Adipose tissue (tissue), 3 donors: ENCODE measurements at regions not wholly inside any gene's neighbourhood (a gene's known extent, or its start where the extent isn't known, plus 50 kb on each side); places are given as distances from the start of the nearest gene placed in this dataset.

Experiments
- H3K27ac ChIP-seq: one replicate; pipeline ENCODE4 v1.5.1; 2013; ENCODE audit warnings: low read depth, low read length
- WGBS, 3 donors: extraction: QIAGEN DNeasy Blood & Tissue Kit; methylation state at CpG; one replicate each; pipeline ENCODE4 v1.1.7; 2013; 5-methylcytosine and 5-hydroxymethylcytosine counted together
- donor health status: healthy with polysubstance abuse.
- donor health status: Bipolar disorder and iron deficiency.
- donor health status: healthy.

DNA sequence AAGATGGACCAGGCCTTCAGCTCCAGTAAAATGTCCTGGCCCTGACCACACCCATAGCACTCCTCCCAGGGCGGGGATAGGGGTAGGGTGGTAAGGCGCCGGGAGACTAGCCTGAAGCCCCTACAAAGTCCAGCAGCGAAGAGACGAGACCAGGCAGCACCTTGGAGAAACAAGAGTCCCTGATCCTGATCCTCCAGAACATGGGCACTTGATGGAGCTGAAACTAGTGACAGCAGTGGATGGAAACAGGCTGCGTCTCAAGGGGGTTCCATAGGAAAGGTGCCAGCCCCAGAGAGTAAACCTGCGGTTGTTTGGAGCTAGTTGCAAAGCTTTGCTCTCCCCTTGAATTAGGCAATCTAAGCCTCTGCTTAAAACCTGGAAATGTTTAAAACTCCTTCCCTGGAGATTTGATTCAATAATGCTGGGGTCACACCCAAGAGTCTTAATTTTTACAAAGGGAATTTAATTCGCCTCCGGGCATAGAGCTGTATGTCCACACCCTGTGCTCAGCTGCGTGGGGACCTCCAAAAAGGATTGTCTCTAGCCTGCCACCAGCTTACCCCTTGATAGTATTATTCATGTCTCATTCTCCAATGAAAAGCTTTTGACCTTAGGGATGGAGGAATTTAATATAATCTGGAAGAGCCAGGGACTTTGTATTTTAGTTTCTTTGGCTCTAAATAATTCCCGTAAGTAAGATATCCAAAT, 258.6 kb downstream of the PMP22 start:
- whole genome bisulfite sequencing, 3 donors: 79 to 88% (median 81%) methylated on average over 11 of the region's 11 CpGs
- no peak overlapping the region for H3K27ac ChIP-seq

DNA sequence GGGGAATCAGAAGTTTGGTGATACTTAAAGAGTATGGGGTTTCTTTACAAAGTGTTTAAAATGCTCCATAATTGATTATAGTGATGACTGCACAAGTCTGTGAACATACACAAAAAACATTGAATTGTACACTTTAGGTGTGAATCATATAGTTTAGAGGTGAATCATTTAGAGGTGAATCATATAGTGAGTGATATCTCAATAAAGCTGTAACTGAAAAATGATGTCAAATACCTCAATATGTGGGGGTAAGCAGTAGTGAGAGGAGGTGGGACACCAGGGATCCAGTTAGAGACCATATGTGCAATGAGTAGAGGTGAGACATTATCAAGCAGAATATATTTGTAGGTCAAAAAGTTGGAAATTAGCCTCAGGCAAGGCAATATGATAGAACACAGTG, 264.5 kb downstream of the PMP22 start:
- no peak overlapping the region for H3K27ac ChIP-seq

- WGBS, 3 donors: 76 to 91% (median 83%) methylated on average over 2 of the region's 2 CpGs
- H3K27ac ChIP-seq: no peak overlapping the region
Measured at GRCh38 chr17:14997290-14997689, 267.8 kb downstream of the PMP22 start.

DNA sequence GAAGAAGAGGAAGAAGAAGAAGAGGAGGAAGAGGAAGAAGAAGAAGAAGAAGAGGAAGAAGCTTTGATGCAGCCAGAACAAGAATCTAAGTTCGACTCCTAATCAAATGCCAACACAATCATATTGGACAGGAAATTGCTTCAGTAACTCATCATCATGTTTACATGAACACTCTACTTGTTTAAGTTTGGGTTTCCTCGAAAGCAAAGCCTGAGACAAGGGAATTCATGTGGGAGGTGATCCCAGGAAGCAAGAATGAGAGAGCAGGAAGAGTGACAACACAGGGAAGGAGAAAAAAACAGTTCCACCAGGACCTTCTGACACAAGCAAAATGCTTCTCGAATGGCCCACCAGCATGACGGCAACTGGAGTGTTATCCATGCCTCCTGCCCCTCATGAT, 279.0 kb downstream of the PMP22 start:
- 51 to 68% (median 51%) methylated on average over 4 of the region's 4 CpGs for WGBS, 3 donors
- H3K27ac ChIP-seq: no peak overlapping the region

DNA sequence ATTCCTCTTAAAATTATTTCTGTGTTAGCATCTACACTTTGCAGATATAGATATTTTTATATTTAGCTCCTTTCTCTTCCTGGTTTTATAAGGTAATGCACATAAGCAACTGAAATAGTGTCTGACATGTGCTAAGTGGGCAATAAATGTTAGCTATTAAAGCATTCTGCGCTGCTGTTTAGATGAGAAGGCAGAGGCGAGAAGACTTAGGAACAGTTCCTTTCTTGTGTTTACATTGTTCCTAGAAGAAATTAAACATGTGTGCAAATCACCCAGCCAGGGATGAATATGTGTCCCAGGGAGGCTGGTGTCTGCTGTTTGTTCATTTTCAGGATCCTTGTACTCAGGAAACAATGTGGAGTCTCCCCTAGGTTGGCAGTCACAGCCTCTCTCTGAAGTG, 292.3 kb downstream of the PMP22 start:
- no peak overlapping the region for H3K27ac ChIP-seq
- 58 to 86% (median 68%) methylated on average over 2 of the region's 2 CpGs for WGBS, 3 donors

GRCh38 chr17:14971054-14971453, 294.1 kb downstream of the PMP22 start:
- H3K27ac ChIP-seq: no peak overlapping the region

- H3K27ac ChIP-seq: no peak overlapping the region
- WGBS, 3 donors: 64 to 71% (median 67%) methylated on average over 2 of the region's 2 CpGs
Measured at GRCh38 chr17:14959106-14959648, 305.9 kb downstream of the PMP22 start.

DNA sequence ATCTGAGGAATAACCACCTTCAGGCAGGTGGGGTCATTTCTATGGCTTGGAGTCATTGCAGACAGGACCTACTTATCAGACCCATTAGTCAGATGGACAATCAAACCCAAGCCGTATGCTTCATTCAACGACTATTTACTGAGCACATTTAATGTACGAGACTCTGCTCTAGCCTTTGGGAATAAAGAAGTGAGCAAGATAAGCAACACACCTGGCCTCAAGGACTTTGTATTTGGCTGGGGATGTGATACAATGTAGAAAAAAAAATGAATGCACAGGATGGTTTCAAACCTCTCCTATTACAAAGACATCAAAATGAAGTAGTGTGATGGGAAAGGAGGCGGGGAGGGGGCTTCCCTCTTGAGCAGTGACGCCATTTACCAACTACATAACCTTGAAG, 311.7 kb downstream of the PMP22 start:
- no peak overlapping the region for H3K27ac ChIP-seq
- 45 to 88% (median 87%) methylated on average over 5 of the region's 5 CpGs for WGBS, 3 donors

GRCh38 chr17:14950686-14951085, 314.4 kb downstream of the PMP22 start:
- H3K27ac ChIP-seq: no peak overlapping the region
- WGBS, 3 donors: 85 to 93% (median 86%) methylated on average over 2 of the region's 2 CpGs

- WGBS, 3 donors: 50 to 78% (median 61%) methylated on average over 3 of the region's 3 CpGs
Measured at GRCh38 chr17:14950216-14950615, 314.9 kb downstream of the PMP22 start.

DNA sequence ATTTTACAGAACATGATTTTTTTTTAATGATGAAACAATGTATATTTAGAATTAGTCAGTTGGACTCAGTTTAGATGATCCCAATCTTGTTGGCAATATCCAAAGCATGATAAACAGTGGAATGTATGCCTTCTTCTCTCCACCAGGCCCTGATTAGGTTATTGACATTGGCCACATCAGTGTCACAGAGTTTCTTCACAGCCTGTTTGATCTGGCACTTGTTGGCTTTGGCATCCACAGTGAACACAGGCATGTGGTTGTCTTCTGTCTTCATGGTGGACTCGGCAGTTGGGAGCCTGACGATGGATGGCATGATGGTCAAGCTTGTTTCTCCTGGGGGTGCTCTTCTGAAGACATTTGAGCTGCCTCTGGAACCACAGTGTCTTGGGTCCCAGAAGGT, 317.5 kb downstream of the PMP22 start:
- 77 to 94% (median 90%) methylated on average over 2 of the region's 2 CpGs for WGBS, 3 donors

More at GRCh38 chr17:14950216-14950615, 314.9 kb downstream of the PMP22 start:
- no peak overlapping the region for H3K27ac ChIP-seq

DNA sequence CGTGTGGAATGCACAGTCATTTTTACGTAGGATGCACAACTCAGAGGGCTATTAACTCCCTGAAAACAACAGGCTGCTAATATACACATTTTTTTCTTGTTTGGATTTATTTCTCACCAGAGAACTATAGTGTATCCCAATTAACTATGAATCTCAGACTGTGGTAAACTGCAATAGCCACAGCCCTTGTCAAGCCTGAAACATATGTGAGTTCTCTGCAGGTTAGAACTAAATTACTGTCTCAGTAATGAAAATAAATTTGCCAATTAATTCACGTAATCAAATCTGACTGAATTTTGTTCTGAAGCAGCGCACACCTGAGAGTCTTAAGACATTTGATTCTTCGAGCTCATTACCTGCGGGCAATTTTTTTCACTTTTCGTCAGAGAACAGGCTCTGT, 318.6 kb downstream of the PMP22 start:
- no peak overlapping the region for H3K27ac ChIP-seq
- WGBS, 3 donors: 72 to 84% (median 83%) methylated on average over 7 of the region's 7 CpGs

More for the DNA sequence above, 317.5 kb downstream of the PMP22 start:
- H3K27ac ChIP-seq: no peak overlapping the region

DNA sequence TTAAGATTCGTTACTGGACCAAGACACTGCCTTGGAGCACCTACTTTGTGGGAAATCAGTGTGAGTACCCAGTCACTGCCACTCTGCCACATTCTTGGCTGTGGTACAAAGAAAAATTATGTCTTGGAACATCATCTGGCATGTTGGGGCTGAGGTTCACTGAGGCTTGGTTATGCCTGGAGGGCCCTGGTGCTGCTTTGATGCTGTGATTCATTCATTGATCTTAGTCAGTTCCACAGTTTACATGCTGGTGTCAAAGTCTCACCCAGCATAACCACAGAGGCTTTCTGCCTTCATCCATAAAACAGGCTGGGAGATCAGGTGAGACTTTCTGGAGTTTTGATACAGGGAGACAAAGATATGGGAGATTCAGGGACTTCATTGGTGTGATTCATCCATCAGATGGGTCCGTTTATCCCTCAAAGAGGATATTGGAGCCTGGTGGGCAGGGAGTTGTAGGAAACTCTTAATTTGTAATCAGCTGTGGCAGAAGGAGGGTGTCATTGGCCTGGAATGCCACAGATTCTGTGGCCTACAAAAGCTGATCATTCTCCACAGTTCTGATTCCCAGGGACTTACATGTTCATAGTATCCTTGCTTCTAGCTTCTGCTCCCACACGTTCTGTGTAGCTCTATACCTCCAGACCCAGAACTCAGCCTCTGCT, 322.5 kb downstream of the PMP22 start:
- 64 to 75% (median 66%) methylated on average over 3 of the region's 3 CpGs for WGBS, 3 donors

DNA sequence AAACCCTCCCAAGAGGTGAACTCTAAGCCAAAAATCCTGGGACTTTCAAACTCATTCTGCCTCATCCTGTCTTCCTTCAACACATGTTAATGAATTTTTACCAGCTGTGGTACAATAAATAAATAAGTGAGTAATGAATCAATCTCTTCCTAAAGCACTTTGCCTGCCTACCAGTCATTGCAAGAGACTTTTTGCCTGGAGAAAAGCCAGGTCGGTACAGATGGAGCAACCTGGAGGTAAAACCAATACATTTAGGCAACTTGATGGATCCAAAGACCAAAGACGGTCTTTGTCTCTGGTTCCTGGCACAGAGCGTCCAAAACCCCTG, 324.2 kb downstream of the PMP22 start:
- no peak overlapping the region for H3K27ac ChIP-seq
- WGBS, 3 donors: 82 to 94% (median 87%) methylated on average over 3 of the region's 3 CpGs

More for the DNA sequence above, 322.5 kb downstream of the PMP22 start:
- no peak overlapping the region for H3K27ac ChIP-seq

GRCh38 chr17:14940108-14940937, 324.8 kb downstream of the PMP22 start:
- 65 to 84% (median 76%) methylated on average over 4 of the region's 4 CpGs for WGBS, 3 donors
- no peak overlapping the region for H3K27ac ChIP-seq

- WGBS, 3 donors: 60 to 98% (median 95%) methylated on average over 2 of the region's 2 CpGs
- no peak overlapping the region for H3K27ac ChIP-seq
Measured at GRCh38 chr17:14935845-14936485, 329.2 kb downstream of the PMP22 start.

- no peak overlapping the region for H3K27ac ChIP-seq
- 86 to 90% (median 90%) methylated on average over 7 of the region's 7 CpGs for WGBS, 3 donors
Measured at GRCh38 chr17:14935139-14935841, 329.8 kb downstream of the PMP22 start.

DNA sequence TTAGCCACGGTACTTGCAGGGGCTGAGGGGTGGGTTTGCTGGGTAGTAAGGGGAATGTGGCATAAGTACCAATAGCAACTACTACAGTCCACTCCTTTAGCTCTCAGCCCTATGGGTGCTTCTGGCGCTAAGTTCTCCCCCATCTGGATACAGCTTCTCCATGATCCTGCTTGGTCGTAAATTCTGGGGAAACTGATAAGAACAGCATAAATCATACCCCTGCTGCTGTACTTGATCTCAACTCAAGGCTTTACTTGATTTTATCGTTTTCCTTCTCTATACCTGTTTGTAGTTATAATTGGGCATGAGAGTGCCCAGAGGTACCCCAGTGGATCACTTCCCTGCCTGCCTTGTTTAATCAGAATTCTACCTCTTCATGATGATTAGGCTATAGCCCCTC, 331.4 kb downstream of the PMP22 start:
- WGBS, 3 donors: 84 to 88% (median 87%) methylated on average over 4 of the region's 4 CpGs
- H3K27ac ChIP-seq: no peak overlapping the region
